GM21423 (cell line): ENCODE measurements at regions not wholly inside any gene's neighbourhood (a gene's known extent, or its start where the extent isn't known, plus 50 kb on each side); places are given as distances from the start of the nearest gene placed in this dataset.
"Not testable (repeated sequence)": the region's sequence is repeated elsewhere in the genome, so short reads cannot be mapped to it uniquely, and the experiment has no call there.

ENCODE experiments used
- ATAC-seq: cut with Tn5 transposase; IDR thresholded peaks from one replicate; pipeline ENCODE4 v1.9.1; 2021; ENCODE audit warnings: mild to moderate bottlenecking, moderate library complexity; ENCODE audit not compliant: unreplicated experiment

DNA sequence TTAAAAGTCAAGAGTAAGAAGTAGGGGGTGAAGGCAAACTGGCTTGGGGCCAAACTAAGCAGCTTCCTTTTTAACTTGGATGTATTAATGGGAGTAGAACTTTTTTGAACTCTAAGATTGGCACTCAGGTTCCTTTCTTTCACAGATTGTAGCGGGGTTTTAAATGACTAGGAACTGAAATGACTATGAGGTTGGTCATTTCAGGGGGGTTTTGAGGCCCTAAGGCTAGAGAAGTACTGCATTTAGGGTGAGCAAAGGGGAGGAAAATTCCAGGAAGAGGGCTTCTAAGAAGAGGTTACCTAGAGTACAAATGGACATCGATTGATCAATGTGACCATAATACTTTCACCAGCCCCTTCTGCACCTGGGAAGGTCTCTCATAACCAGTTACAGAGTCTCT, 381.8 kb downstream of the MLLT3 start:
- ATAC-seq = no peak

DNA sequence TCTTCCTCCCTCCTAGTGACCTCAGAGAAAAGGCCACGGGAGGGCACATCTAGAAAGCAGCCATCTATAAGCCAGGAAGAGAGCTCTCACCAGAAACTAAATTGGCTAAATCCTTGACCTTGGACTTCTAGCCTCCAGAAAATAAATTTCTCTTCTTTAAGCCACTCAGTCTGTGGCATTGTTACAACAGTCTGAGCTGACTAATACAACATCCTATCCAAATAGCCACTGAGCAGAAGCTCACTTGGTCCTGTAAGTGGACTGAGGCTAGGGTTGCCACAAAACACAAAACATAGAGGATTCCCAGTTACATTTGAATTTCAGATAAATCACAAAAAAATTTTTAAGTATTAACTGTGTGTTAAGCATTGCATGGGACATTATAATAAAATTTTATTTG, 383.4 kb downstream of the MLLT3 start:
- ATAC-seq = no peak

- no peak for ATAC-seq
These were observed 384.6 kb downstream of the MLLT3 start for GRCh38 chr9:20237686-20238085.

DNA sequence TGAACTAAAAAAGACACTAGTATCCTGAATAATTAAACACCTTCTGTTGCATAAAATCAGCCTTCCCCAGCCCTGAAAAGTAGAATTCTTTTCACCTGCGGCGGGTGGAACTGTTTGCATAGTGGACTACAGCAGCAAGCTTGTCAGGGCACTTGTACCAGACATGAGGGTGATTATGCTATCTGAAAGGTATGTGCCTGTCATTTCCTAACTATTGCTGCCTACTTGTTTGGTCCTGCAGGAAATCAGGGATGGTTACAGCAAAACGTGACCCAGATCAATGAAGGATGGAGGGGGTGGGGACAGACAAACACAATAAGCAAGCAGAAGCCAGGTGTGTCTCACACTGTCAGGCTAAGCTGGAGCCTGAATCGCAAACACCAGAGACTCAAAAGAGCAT, 385.6 kb downstream of the MLLT3 start:
- no peak for ATAC-seq

GRCh38 chr9:20235206-20235605, 387.1 kb downstream of the MLLT3 start:
- not testable (repeated sequence) for ATAC-seq

DNA sequence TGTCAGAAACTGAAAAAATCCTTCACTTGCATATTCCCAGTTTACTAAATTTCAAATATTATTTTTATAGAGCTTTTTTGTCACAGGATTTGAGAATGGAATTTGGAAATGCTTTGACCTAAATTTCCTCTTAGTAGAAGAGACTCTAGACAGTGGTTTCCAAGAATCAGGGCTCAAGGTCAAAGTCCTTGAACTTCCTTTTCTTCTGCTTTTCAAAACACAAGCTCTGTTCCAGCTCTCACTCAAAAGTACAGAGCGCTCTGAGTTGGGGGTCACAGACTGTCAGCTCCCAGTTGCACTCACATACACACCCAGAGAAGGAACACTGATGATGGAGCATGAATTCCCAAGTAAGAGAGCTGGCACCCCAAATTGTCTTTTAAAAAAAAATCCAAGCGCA, 394.2 kb downstream of the MLLT3 start:
- no peak for ATAC-seq

GRCh38 chr9:20227166-20227874, 395.0 kb downstream of the MLLT3 start:
- ATAC-seq = no peak

DNA sequence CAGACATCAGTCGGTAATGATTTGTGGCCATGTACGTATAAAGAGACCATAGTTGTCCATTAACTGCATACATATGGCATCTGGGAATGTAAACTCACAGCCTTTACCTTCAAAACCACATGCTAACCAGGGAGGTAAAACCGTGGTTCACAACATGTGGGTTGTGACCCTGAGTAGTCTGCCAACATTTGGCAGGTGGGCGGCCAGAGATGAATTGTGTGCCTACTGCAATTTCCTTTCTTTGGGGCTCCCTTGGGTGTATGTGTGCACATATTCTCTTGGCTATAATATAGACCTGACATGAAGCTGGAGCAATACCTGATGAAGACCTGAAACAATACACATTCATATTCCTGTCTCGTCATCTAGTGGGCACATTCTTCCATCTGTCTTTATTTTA, 396.0 kb downstream of the MLLT3 start:
- ATAC-seq = no peak

GRCh38 chr9:20225826-20226225, 396.5 kb downstream of the MLLT3 start:
- no peak for ATAC-seq

DNA sequence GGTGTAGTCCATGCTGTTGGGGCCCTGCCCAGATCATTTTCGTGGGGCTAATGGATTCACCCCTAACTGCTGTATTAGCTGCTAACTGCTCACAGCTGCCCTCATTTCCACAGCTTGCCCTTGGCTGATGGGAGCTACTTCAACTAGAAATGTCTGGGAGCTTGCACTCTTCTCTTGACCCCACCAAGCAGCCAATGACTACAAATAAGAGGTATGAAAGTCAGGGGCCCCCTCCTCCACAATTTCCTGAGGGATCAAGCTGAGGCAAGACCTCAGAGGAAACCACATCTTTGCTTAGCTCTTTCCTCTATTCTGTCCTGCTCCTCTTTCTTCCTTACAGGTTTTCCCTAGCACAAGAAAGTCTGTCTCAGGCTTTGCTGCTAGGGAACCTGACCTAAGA, 397.5 kb downstream of the MLLT3 start:
- no peak for ATAC-seq

- ATAC-seq = no peak
These were observed 402.0 kb downstream of the MLLT3 start for GRCh38 chr9:20220286-20220685.

GRCh38 chr9:20219437-20219836, 402.9 kb downstream of the MLLT3 start:
- no peak for ATAC-seq

DNA sequence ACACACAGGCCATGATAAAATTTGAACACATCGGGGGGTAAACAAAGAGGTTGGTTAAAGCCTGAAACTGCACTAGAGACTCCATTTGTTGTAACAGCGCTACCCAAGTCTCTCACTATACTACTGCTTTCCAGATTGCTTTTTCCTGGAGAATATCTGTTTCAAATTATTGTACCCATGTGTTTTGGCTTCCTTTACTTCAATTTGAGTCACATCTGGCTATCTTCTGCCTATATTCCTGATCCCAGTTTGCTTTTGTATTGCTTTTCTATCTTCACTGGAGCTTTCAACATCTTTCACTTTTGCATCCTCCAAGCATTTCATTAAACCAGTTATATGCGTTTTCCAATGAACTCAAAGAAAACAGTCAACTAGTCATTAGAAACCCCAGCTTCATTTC, 404.7 kb downstream of the MLLT3 start:
- ATAC-seq = no peak

DNA sequence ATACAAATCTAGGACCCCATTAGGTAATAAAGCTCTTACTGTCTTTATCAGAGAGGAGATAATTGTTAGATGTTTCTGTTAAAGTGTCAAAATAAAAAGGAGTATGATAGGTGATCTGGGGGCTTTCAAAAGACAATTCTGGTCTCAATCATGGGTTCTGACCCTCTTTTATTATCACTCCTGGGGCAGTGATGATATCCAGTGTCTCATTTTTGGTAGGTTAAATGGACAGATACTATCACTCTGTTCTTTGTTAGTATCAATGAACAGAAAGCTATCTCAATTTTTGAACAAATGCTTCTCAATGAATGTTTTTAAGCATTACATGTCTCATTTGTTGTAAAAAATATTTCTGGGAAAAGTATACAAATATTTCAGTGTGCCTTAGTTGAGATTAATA, 405.9 kb downstream of the MLLT3 start:
- ATAC-seq = no peak

- no peak for ATAC-seq
These were observed 406.7 kb downstream of the MLLT3 start for GRCh38 chr9:20215552-20215951.

DNA sequence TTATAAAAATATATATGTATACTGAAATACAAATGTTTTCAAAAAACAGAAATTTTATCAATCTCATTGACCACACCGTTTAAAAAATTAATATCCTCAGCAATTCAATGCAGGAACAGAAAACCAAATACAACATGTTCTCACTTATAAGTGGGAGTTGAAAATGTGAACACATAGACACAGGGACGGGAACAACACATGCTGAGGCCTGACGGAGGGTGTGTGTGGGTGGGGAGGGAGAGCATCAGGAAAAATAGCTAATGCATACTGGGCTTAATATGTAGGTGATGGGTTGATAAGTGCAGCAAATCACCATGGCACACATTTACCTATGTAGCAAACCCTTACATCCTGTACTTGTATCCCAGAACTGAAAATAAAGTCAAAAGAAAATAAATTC, 409.5 kb downstream of the MLLT3 start:
- no peak for ATAC-seq

- ATAC-seq = no peak
These were observed 412.6 kb downstream of the MLLT3 start for GRCh38 chr9:20209391-20210340.

- no peak for ATAC-seq
These were observed 413.3 kb downstream of the MLLT3 start for GRCh38 chr9:20208961-20209371.

GRCh38 chr9:20208226-20208625, 414.1 kb downstream of the MLLT3 start:
- no peak for ATAC-seq

GRCh38 chr9:20207176-20207575, 415.1 kb downstream of the MLLT3 start:
- ATAC-seq = no peak

- no peak for ATAC-seq
These were observed 416.5 kb downstream of the MLLT3 start for GRCh38 chr9:20205821-20206220.

DNA sequence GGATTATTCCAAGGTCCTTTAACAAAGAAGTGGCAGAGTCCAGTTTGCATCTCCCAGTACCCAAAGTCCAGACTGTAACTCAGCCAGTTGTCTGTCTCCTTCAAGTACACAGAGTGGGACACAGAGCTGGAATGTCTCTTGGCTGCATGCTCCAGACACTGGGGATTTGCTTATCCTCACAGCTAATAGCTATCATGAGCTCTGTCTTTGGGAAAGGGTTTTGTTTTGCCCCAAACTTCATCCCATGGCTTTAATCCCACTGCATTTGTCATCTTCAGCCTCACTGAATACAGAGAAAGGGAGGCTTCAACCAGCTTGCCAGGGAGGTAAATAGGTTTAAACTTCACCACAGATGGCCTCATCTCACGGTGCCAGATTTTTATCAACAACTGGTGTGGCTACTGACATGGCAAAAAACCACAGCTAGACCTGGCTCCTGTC, 412.2 kb upstream of the SLC24A2 start:
- ATAC-seq = no peak
